C4-2B (cell line): ENCODE measurements at regions not wholly inside any gene's neighbourhood (a gene's known extent, or its start where the extent isn't known, plus 50 kb on each side); places are given as distances from the start of the nearest gene placed in this dataset.

Experiments
- ZFX ChIP-seq: fragments of 450-650 bp; IDR thresholded peaks from 2 replicates; pipeline ENCODE4 v1.6.1; 2017
- TF ChIP-seq, protein P1 (sequence below): fragments of 450-650 bp; conservative IDR thresholded peaks from 2 replicates; pipeline ENCODE4 v1.5.1; 2017; ENCODE audit warnings: mild to moderate bottlenecking

DNA sequence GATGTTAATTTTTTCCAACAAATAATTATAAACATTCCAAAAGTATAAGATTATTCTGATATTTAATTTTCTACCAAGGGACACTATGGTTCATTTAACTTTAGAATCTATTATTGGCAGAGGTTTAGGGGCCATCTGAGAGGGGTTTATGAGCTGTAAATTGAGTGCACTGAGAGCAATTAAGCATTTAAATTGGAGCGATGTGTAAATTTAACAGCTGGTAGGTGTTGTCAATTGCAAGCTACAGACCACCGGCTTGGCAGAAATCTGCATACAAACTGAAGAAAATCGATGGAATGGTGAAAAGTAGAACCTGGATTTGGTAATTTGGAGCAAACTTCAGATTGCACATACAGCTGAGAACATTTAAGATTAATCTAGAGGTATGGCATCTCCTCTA is 55.8 kb upstream of the MTF2 start:
- TF ChIP-seq, protein P1, sequence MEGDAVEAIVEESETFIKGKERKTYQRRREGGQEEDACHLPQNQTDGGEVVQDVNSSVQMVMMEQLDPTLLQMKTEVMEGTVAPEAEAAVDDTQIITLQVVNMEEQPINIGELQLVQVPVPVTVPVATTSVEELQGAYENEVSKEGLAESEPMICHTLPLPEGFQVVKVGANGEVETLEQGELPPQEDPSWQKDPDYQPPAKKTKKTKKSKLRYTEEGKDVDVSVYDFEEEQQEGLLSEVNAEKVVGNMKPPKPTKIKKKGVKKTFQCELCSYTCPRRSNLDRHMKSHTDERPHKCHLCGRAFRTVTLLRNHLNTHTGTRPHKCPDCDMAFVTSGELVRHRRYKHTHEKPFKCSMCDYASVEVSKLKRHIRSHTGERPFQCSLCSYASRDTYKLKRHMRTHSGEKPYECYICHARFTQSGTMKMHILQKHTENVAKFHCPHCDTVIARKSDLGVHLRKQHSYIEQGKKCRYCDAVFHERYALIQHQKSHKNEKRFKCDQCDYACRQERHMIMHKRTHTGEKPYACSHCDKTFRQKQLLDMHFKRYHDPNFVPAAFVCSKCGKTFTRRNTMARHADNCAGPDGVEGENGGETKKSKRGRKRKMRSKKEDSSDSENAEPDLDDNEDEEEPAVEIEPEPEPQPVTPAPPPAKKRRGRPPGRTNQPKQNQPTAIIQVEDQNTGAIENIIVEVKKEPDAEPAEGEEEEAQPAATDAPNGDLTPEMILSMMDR, result no peak
- TF ChIP-seq ZFX, result no peak
